Tibial nerve (tissue), 4 donors: ENCODE measurements at regions not wholly inside any gene's neighbourhood (a gene's known extent, or its start where the extent isn't known, plus 50 kb on each side); places are given as distances from the start of the nearest gene placed in this dataset.

Source experiments
- EP300 ChIP-seq, 2 donors: sonication (generic); formaldehyde crosslinking; IDR thresholded peaks; one replicate each; pipeline ENCODE4 v1.6.1; 2017; ENCODE audit warnings: antibody characterized with exemption in 2 of 2, mild to moderate bottlenecking in 1 of 2
- POLR2A ChIP-seq, 2 donors: fragments of 450-650 bp; IDR thresholded peaks; one replicate each; pipeline ENCODE4 v1.6.1; 2017; ENCODE audit warnings: antibody characterized with exemption in 2 of 2, mild to moderate bottlenecking in 2 of 2, moderate library complexity in 2 of 2
- TF ChIP-seq, protein P1 (sequence below), 5 experiments: fragments of 200-600 bp in 3 of 5; fragments of 450-650 bp in 2 of 5; sonication (generic) in 3 of 5; IDR thresholded peaks; one replicate each; pipeline ENCODE4 v1.5.1; 2016 to 2019; ENCODE audit warnings: antibody characterized with exemption in 5 of 5, mild to moderate bottlenecking in 3 of 5, moderate library complexity in 2 of 5

DNA sequence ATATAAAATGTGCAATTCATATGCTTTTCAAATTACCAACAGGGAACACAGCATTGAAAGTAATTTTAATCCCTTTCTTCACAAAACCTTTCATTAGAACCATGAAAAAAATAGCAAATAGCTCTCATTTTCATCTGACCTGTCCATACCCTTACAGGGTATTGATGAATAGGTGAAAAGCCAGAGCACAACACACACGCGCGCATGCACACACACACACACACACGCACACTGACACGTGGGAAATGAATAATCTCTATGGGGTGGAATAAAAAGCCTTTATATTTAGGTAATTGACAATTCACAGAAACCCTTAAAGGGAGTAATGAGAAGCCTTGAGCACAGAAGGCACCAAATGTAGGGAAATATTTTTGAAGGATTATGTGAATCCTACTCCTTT lies 76.2 kb upstream of the POU2AF2 start:
- TF ChIP-seq EP300 (IDR thresholded peaks at IDR 0.05), result no peak
- TF ChIP-seq, protein P1, sequence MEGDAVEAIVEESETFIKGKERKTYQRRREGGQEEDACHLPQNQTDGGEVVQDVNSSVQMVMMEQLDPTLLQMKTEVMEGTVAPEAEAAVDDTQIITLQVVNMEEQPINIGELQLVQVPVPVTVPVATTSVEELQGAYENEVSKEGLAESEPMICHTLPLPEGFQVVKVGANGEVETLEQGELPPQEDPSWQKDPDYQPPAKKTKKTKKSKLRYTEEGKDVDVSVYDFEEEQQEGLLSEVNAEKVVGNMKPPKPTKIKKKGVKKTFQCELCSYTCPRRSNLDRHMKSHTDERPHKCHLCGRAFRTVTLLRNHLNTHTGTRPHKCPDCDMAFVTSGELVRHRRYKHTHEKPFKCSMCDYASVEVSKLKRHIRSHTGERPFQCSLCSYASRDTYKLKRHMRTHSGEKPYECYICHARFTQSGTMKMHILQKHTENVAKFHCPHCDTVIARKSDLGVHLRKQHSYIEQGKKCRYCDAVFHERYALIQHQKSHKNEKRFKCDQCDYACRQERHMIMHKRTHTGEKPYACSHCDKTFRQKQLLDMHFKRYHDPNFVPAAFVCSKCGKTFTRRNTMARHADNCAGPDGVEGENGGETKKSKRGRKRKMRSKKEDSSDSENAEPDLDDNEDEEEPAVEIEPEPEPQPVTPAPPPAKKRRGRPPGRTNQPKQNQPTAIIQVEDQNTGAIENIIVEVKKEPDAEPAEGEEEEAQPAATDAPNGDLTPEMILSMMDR (IDR thresholded peaks at IDR 0.05), result no peak
- TF ChIP-seq POLR2A (IDR thresholded peaks at IDR 0.05), result no peak
